Activated naive CD8-positive, alpha-beta T cell (primary cell): ENCODE measurements at regions not wholly inside any gene's neighbourhood (a gene's known extent, or its start where the extent isn't known, plus 50 kb on each side); places are given as distances from the start of the nearest gene placed in this dataset.

Experiments
- H3K27ac Mint-ChIP-seq: one replicate; pipeline ENCODE4 v1.8.0; 2021; ENCODE audit warnings: mixed read lengths
- H3K27me3 Mint-ChIP-seq: one replicate; pipeline ENCODE4 v1.8.0; 2021; ENCODE audit warnings: mixed read lengths
- H3K36me3 Mint-ChIP-seq: one replicate; pipeline ENCODE4 v1.8.0; 2021; ENCODE audit warnings: mixed read lengths
- H3K4me1 Mint-ChIP-seq: one replicate; pipeline ENCODE4 v1.8.0; 2021; ENCODE audit warnings: low read depth, mixed read lengths
- H3K4me3 Mint-ChIP-seq: one replicate; pipeline ENCODE4 v1.8.0; 2021; ENCODE audit warnings: mild to moderate bottlenecking, mixed read lengths
- H3K9me3 Mint-ChIP-seq: one replicate; pipeline ENCODE4 v1.8.0; 2021; ENCODE audit warnings: low read depth, mixed read lengths

DNA sequence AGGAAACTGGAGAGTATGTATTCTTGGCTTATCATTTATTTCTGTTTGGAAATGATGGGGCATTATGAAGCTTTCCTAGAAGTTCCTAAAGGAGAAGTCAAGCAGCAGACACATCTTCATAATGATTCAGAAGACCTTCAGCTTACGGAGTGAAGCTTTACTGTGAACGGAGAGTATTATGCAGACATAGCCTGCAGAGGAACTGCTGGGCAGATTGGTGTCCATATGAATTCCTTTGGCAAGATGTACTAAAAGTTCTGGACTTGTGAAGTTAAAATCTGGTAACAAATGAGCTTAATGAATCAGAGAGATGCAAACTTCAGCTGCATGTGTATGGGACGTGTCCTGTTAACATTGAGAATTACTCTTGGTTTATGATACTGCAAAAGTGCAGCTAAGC, 60.1 kb downstream of the NABP1 start:
- Mint-ChIP-seq H3K4me3 (no peak overlapping the region), H3K4me1 (peaks cover 17% of the 10 kb centered on the region), H3K27me3 (peaks cover 15% of the 10 kb centered on the region), H3K9me3 (no peaks in the 10 kb centered on the region), H3K36me3 (no peaks in the 10 kb centered on the region), H3K27ac (no peak overlapping the region)

DNA sequence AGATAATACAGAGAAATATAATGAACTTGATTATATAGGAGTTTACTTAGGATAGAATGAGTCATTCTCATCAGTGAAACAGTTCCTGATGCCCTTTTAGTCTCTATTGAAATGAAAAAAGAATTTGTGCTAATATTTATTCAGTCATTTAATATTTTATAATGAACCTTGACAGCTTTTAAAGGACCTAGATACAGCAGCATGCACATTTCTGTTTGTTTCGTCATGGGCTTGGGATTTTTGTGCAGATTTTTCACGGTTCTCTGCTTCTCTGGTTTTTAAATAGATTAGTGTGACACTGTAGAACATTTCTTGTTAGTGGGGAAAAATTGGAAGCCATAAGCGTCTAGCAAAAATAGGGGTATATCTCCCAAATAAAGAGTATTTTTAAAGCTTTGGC, 60.7 kb downstream of the NABP1 start:
- H3K36me3 Mint-ChIP-seq = no peaks in the 10 kb centered on the region
- peaks cover 15% of the 10 kb centered on the region for H3K27me3 Mint-ChIP-seq
- H3K9me3 Mint-ChIP-seq = no peaks in the 10 kb centered on the region
- no peak overlapping the region for H3K27ac Mint-ChIP-seq
- H3K4me1 Mint-ChIP-seq = peaks cover 17% of the 10 kb centered on the region
- no peak overlapping the region for H3K4me3 Mint-ChIP-seq

GRCh38 chr2:191739194-191739593, 61.3 kb downstream of the NABP1 start:
- no peak overlapping the region for H3K27ac Mint-ChIP-seq
- H3K36me3 Mint-ChIP-seq = no peaks in the 10 kb centered on the region
- peaks cover 17% of the 10 kb centered on the region for H3K4me1 Mint-ChIP-seq
- H3K27me3 Mint-ChIP-seq = peaks cover 11% of the 10 kb centered on the region
- no peak overlapping the region for H3K4me3 Mint-ChIP-seq
- H3K9me3 Mint-ChIP-seq = no peaks in the 10 kb centered on the region

GRCh38 chr2:191740016-191740419, 62.1 kb downstream of the NABP1 start:
- no peaks in the 10 kb centered on the region for H3K9me3 Mint-ChIP-seq
- no peaks in the 10 kb centered on the region for H3K36me3 Mint-ChIP-seq
- peak overlapping the region; percentile 1 for H3K4me3 Mint-ChIP-seq
- H3K27me3 Mint-ChIP-seq = peaks cover 10% of the 10 kb centered on the region
- H3K4me1 Mint-ChIP-seq = peaks cover 17% of the 10 kb centered on the region
- H3K27ac Mint-ChIP-seq = peak overlapping the region; percentile 2

DNA sequence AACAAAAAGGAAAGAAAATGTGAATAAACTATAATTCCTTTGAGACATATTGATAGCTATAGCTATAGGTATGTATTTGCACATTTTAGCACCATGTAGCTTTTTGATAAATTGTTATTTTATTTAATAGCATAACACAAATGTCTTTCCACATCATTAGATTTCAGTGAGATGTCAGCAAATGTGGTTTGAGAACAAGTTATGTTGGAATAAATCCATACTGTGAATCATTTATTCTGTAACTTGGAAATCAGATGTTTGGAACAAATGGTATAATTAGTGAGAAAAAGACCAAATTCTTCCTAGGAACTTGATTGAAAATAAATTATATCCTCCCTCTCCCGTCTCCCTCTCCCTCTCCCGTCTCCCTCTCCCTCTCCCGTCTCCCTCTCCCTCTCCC, 62.8 kb downstream of the NABP1 start:
- Mint-ChIP-seq H3K4me3 (no peak overlapping the region), H3K4me1 (peaks cover 17% of the 10 kb centered on the region), H3K9me3 (no peaks in the 10 kb centered on the region), H3K27ac (no peak overlapping the region), H3K36me3 (no peaks in the 10 kb centered on the region), H3K27me3 (peaks cover 14% of the 10 kb centered on the region)

DNA sequence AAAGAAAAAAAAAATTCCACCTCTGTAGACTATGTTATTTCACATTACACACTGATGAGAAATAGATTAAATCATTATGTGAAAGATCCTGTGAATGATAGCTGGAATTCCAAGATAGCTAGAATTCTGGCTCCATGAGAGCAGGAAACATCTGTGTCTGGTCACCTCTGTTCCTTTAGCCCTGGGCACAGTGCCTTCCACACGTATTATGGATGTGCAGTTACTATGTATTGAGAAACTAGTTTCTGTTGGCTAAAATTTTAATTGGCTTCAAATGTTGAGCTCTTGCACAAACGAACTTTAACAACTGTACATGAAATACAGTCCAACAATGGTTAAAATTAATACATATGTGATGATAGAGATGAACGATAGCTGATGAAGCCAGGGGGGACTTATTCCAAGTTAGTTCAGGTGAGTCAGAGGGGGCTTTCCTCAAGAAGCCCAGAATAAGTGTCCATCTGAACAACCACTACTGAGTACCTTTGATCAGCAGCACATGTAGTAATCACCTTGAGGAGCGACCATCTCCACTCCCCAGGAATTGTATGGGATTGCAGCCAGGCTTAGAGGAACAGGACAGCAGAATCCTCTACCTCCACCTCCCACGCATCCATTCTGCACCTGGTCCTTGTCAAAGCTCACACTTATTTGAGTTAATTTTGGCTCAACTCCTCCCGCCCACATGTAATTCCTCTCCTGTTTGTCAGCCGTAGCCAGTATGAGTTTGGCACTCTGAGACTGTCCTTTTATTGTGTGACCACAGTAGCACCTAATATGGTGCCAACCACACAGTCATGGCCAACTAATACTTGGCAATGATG, 68.6 kb downstream of the NABP1 start:
- Mint-ChIP-seq H3K27ac (no peak overlapping the region), H3K4me1 (peaks cover 2% of the 10 kb centered on the region), H3K36me3 (no peaks in the 10 kb centered on the region), H3K4me3 (no peak overlapping the region), H3K27me3 (peaks cover 23% of the 10 kb centered on the region), H3K9me3 (no peaks in the 10 kb centered on the region)

DNA sequence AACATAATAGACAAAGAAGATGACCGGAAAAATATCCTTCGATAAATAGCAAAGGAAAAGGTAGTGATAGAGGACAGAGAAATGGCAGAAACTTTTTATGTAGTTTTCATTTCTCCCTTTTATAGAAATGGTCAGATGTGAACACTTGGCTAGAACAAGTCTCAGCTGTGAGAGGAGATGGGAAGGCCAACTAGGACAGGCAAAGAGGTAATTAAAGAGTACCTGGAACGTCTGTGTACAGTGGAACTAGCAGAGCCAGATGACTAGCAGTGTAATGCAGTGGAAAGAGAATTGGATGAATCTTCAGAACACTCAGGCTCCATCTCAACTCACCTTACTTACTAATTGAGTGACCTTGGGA, 69.2 kb downstream of the NABP1 start:
- Mint-ChIP-seq H3K9me3 (no peaks in the 10 kb centered on the region), H3K27ac (no peak overlapping the region), H3K4me1 (peaks cover 2% of the 10 kb centered on the region), H3K36me3 (no peaks in the 10 kb centered on the region), H3K27me3 (peaks cover 24% of the 10 kb centered on the region), H3K4me3 (no peak overlapping the region)

- Mint-ChIP-seq H3K27ac (no peak overlapping the region), H3K27me3 (peaks cover 27% of the 10 kb centered on the region), H3K36me3 (no peaks in the 10 kb centered on the region), H3K9me3 (no peaks in the 10 kb centered on the region), H3K4me3 (no peak overlapping the region), H3K4me1 (peaks cover 2% of the 10 kb centered on the region)
Measured at GRCh38 chr2:191748059-191748461, 70.1 kb downstream of the NABP1 start.

DNA sequence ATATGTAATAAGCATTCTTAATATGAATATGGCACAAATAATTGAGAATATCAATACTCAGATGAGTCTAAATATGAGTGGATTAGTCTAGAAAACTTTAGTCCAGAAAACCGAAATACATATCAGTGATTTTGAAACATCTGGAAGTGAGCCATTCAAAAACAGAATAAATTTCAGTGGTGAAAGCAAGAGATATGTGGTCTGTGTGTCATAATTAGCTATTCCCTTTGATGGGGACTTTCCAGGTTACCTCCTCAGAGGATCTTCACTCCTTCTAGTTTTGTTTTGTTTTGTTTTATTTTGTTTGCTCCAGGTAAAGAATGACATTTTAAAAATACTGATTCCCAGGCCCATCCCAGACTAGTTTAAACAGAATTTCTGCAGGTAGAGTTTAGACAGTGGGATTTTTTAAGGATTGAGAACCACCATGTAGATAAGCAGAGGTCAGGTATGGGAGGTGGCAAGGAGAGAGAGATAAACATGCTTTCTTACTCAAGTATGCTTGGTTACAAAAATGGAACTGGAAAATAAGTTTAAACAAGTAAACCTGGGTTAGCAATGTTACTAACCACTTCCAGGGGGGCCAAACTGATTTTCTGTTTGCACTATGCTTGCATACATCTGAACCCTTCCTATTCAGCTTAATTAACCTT, 70.7 kb downstream of the NABP1 start:
- Mint-ChIP-seq H3K27me3 (peaks cover 27% of the 10 kb centered on the region), H3K27ac (no peak overlapping the region), H3K4me3 (no peak overlapping the region), H3K9me3 (no peaks in the 10 kb centered on the region), H3K36me3 (no peaks in the 10 kb centered on the region), H3K4me1 (peaks cover 2% of the 10 kb centered on the region)

GRCh38 chr2:191749181-191749540, 71.2 kb downstream of the NABP1 start:
- Mint-ChIP-seq H3K4me3 (no peak overlapping the region), H3K9me3 (no peaks in the 10 kb centered on the region), H3K4me1 (peaks cover 2% of the 10 kb centered on the region), H3K27ac (no peak overlapping the region), H3K36me3 (no peaks in the 10 kb centered on the region), H3K27me3 (peaks cover 27% of the 10 kb centered on the region)

DNA sequence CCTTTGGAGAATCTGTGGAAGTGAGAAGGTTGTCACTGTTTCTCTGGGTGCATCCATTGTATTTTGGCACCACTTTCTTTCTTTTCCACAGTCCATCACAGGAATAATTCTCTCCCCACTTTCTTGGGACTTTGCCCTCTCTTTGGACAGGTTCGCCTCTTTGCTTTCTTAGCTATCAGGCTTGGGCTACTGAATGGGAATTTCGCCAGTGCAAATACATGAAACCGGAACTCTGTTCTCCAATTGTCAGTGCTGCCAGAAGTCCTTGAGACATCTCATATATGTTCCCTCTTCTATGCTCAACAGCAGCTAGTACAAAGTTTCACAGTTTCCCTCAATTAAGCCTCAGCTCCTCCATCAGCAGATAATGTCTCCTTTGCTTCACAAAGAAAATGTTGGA, 76.2 kb downstream of the NABP1 start:
- H3K4me3 Mint-ChIP-seq = no peak overlapping the region
- peaks cover 4% of the 10 kb centered on the region for H3K4me1 Mint-ChIP-seq
- no peak overlapping the region for H3K27ac Mint-ChIP-seq
- H3K36me3 Mint-ChIP-seq = no peaks in the 10 kb centered on the region
- H3K27me3 Mint-ChIP-seq = peaks cover 17% of the 10 kb centered on the region
- H3K9me3 Mint-ChIP-seq = no peaks in the 10 kb centered on the region

DNA sequence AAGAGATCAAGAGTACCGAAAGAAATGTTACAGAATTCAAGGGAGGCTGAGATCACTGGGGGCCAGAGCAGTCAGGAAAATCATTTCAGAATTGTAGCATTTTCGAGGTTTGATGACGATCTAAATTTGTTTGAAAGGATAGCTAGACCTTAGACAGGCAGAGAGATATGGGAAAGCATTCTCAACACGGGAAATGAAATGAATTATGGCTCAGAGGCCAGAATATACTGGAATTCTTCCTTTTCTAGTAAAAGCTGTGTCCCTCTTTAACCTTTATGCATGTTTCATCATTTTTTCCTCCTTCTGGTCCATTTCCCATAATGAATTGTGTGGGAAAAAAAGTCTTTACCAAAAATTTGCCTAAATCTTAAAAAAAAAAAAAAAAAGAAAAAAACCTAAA, 78.8 kb downstream of the NABP1 start:
- Mint-ChIP-seq H3K36me3 (no peaks in the 10 kb centered on the region), H3K27ac (no peak overlapping the region), H3K4me3 (no peak overlapping the region), H3K27me3 (peaks cover 19% of the 10 kb centered on the region), H3K4me1 (peaks cover 6% of the 10 kb centered on the region), H3K9me3 (no peaks in the 10 kb centered on the region)

DNA sequence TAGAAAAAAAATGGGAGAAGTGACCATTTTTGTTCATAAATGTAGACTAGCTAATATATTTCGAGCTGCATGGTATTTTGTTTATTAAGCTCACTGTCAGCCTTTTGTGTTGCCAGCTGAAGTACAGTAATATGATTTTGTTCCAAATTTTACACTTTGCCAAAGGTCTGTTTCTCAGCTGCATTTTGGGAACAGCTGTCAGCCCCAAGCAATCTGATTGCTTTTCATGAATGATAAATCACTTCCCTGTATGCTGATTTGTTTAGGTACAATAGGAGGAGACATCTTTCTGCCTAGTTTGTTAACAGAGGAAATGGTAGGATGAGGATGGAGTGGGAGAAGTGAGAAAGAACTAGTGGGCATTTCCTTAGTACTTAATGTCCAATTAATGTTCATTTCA, 79.3 kb downstream of the NABP1 start:
- Mint-ChIP-seq H3K9me3 (no peaks in the 10 kb centered on the region), H3K27me3 (peaks cover 18% of the 10 kb centered on the region), H3K4me3 (no peak overlapping the region), H3K36me3 (no peaks in the 10 kb centered on the region), H3K27ac (no peak overlapping the region), H3K4me1 (peaks cover 6% of the 10 kb centered on the region)

GRCh38 chr2:191758518-191759507, 80.9 kb downstream of the NABP1 start:
- H3K4me1 Mint-ChIP-seq = peaks cover 6% of the 10 kb centered on the region
- H3K27me3 Mint-ChIP-seq = peaks cover 15% of the 10 kb centered on the region
- no peaks in the 10 kb centered on the region for H3K9me3 Mint-ChIP-seq
- H3K36me3 Mint-ChIP-seq = no peaks in the 10 kb centered on the region
- no peak overlapping the region for H3K27ac Mint-ChIP-seq
- no peak overlapping the region for H3K4me3 Mint-ChIP-seq

DNA sequence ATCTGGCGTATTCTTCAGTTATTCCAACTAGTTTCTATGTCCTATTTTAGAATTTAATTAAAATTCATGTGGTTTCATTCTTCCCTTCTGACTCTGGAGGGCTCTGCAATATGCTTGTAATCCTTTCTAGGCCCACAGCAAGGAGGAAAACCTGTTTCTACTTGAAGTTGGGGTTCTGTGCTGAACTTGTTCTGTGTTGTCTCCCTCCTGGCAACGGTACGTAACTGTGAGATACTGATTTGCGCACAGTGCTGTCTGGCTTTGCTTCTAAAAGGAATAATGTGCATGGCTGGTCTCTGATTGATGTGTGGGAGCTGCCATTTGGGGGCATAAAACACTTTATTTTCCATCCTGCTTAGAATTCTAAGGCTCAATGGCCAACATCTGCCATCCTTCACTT, 81.7 kb downstream of the NABP1 start:
- Mint-ChIP-seq H3K4me3 (no peak overlapping the region), H3K4me1 (peaks cover 6% of the 10 kb centered on the region), H3K9me3 (no peaks in the 10 kb centered on the region), H3K27me3 (peaks cover 15% of the 10 kb centered on the region), H3K36me3 (no peaks in the 10 kb centered on the region), H3K27ac (no peak overlapping the region)
